HEK293T (cell line): ENCODE measurements at regions not wholly inside any gene's neighbourhood (a gene's known extent, or its start where the extent isn't known, plus 50 kb on each side); places are given as distances from the start of the nearest gene placed in this dataset.

Source experiments
- ARNT ChIP-seq: fragments of 450-650 bp; IDR thresholded peaks from 2 replicates; pipeline ENCODE4 v1.6.1; 2017; ENCODE audit warnings: mild to moderate bottlenecking
- FOXK2 ChIP-seq: fragments of 450-650 bp; IDR thresholded peaks from 2 replicates; pipeline ENCODE4 v1.6.1; 2016; ENCODE audit warnings: mild to moderate bottlenecking
- PKNOX1 ChIP-seq: fragments of 450-650 bp; IDR thresholded peaks from 2 replicates; pipeline ENCODE4 v1.6.1; 2016
- SP1 ChIP-seq: fragments of 450-650 bp; IDR thresholded peaks from 2 replicates; pipeline ENCODE4 v1.6.1; 2017
- TARDBP ChIP-seq: fragments of 450-650 bp; IDR thresholded peaks from 2 replicates; pipeline ENCODE4 v1.6.1; 2016

GRCh38 chr20:40176098-40176841 lies 512.8 kb downstream of the MAFB start:
- TF ChIP-seq TARDBP (no peak), PKNOX1 (no peak), ARNT (no peak), FOXK2 (no peak), SP1 (no peak)
